HepG2 (cell line): ENCODE measurements at regions not wholly inside any gene's neighbourhood (a gene's known extent, or its start where the extent isn't known, plus 50 kb on each side); places are given as distances from the start of the nearest gene placed in this dataset.

Experiments
- CENPX ChIP-seq: sonication (generic); formaldehyde crosslinking; IDR thresholded peaks from 2 replicates; pipeline ENCODE4 v1.9.0; 2021; ENCODE audit warnings: mild to moderate bottlenecking, missing genetic modification reagents, moderate library complexity
- CREB1 ChIP-seq, 2 experiments: fragments of 450-650 bp in 1 of 2; IDR thresholded peaks; 2 replicates each; pipeline ENCODE4 v1.6.1; 2016 to 2017; ENCODE audit warnings: control low read depth in 1 of 2, mild to moderate bottlenecking in 1 of 2, missing compliant biosample characterization in 1 of 2, missing genetic modification characterization in 1 of 2
- EED ChIP-seq: sonication (generic); formaldehyde crosslinking; IDR thresholded peaks from 2 replicates; pipeline ENCODE4 v1.5.0; 2020; ENCODE audit warnings: mild to moderate bottlenecking, missing genetic modification reagents
- FOSL2 ChIP-seq: sonication (generic); formaldehyde crosslinking; IDR thresholded peaks from 2 replicates; pipeline ENCODE4 v1.4.0; 2020; ENCODE audit warnings: missing genetic modification reagents
- HMG20A ChIP-seq: IDR thresholded peaks from 2 replicates; pipeline ENCODE4 v1.6.1; 2016; ENCODE audit warnings: borderline replicate concordance
- NFKBIZ ChIP-seq: IDR thresholded peaks from 2 replicates; pipeline ENCODE4 v1.6.1; 2018; ENCODE audit warnings: missing genetic modification reagents, missing compliant biosample characterization
- RXRB ChIP-seq: IDR thresholded peaks from 2 replicates; pipeline ENCODE4 v1.6.1; 2016; ENCODE audit warnings: borderline replicate concordance, missing genetic modification reagents, missing compliant biosample characterization
- SP4 ChIP-seq: sonication (generic); formaldehyde crosslinking; IDR thresholded peaks from 2 replicates; pipeline ENCODE4 v1.8.1; 2023; ENCODE audit warnings: mild to moderate bottlenecking, missing genetic modification reagents
- ZFP37 ChIP-seq: sonication (generic); formaldehyde crosslinking; IDR thresholded peaks from 2 replicates; pipeline ENCODE4 v1.4.0; 2020; ENCODE audit warnings: missing genetic modification reagents, borderline replicate concordance
- ZNF773 ChIP-seq: sonication (generic); formaldehyde crosslinking; IDR thresholded peaks from 2 replicates; pipeline ENCODE4 v1.4.0; 2020; ENCODE audit warnings: missing genetic modification reagents, borderline replicate concordance
- TF ChIP-seq, protein P1 (sequence below): sonication (generic); formaldehyde crosslinking; IDR thresholded peaks from 2 replicates; pipeline ENCODE4 v1.4.0; 2020; ENCODE audit warnings: missing genetic modification reagents
- TF ChIP-seq, protein P2 (sequence below): sonication (generic); formaldehyde crosslinking; IDR thresholded peaks from 2 replicates; pipeline ENCODE4 v1.4.0; 2020; ENCODE audit warnings: missing genetic modification reagents
- TF ChIP-seq, protein P3 (sequence below): sonication (generic); formaldehyde crosslinking; IDR thresholded peaks from 2 replicates; pipeline ENCODE4 v1.8.0; 2022; ENCODE audit warnings: low read depth, missing genetic modification reagents
- TF ChIP-seq, protein P4 (sequence below): IDR thresholded peaks from 2 replicates; pipeline ENCODE4 v1.6.1; 2018; ENCODE audit warnings: missing genetic modification reagents, mild to moderate bottlenecking, missing compliant biosample characterization

DNA sequence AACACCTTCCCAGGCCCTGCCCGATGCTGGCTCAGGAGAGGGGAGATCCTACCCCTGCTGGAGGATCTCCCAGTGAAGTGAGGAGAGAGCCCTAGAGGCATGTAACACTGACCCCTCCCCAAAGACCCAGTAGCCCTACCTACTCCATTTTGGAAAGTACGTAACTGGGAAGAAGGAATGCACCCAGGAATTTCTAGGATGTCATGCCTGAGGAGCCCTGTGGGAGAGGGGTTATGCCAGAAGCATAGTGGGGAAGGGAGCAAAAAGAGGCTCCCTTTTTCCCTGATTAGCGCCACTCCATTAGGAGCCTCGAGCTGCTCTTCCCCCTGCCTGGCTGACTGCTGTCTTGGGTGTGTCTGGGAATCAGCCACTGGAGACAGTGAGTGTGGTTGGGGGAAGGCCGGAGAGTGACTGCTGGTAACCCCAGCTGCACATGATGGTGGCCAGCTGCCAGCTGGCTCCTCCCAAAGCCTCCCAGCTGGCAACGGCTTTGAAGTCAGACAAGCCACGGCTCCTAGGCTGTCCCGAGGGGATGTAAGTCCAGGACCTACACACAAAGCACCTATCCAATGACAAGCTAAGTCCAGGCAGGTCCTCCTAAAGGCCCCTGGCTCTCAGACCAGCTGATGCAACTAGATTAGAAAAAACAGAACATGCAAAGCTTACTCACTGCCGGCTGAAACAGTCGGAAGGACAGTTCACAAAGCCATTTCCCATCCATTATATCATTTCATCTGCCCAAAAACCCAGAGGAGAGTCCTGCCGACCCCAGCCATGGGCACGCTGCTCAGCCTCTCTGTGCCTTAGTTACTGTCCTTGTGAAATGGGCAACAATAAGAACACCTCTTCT is 136.5 kb upstream of the ABCA1 start (continued):
- peak; percentile 33; the same call in 1 of the 2 replicates for TF ChIP-seq SP4 (CRISPR knock-in tag)
- TF ChIP-seq CENPX (CRISPR knock-in tag): no peak
- TF ChIP-seq, protein P1, sequence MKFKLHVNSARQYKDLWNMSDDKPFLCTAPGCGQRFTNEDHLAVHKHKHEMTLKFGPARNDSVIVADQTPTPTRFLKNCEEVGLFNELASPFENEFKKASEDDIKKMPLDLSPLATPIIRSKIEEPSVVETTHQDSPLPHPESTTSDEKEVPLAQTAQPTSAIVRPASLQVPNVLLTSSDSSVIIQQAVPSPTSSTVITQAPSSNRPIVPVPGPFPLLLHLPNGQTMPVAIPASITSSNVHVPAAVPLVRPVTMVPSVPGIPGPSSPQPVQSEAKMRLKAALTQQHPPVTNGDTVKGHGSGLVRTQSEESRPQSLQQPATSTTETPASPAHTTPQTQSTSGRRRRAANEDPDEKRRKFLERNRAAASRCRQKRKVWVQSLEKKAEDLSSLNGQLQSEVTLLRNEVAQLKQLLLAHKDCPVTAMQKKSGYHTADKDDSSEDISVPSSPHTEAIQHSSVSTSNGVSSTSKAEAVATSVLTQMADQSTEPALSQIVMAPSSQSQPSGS (CRISPR knock-in tag): peak; percentile 62; the same call in 1 of the 2 replicates
- TF ChIP-seq, protein P2, sequence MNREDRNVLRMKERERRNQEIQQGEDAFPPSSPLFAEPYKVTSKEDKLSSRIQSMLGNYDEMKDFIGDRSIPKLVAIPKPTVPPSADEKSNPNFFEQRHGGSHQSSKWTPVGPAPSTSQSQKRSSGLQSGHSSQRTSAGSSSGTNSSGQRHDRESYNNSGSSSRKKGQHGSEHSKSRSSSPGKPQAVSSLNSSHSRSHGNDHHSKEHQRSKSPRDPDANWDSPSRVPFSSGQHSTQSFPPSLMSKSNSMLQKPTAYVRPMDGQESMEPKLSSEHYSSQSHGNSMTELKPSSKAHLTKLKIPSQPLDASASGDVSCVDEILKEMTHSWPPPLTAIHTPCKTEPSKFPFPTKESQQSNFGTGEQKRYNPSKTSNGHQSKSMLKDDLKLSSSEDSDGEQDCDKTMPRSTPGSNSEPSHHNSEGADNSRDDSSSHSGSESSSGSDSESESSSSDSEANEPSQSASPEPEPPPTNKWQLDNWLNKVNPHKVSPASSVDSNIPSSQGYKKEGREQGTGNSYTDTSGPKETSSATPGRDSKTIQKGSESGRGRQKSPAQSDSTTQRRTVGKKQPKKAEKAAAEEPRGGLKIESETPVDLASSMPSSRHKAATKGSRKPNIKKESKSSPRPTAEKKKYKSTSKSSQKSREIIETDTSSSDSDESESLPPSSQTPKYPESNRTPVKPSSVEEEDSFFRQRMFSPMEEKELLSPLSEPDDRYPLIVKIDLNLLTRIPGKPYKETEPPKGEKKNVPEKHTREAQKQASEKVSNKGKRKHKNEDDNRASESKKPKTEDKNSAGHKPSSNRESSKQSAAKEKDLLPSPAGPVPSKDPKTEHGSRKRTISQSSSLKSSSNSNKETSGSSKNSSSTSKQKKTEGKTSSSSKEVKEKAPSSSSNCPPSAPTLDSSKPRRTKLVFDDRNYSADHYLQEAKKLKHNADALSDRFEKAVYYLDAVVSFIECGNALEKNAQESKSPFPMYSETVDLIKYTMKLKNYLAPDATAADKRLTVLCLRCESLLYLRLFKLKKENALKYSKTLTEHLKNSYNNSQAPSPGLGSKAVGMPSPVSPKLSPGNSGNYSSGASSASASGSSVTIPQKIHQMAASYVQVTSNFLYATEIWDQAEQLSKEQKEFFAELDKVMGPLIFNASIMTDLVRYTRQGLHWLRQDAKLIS (CRISPR knock-in tag): no peak
- TF ChIP-seq HMG20A (CRISPR knock-in tag): peak; percentile 85
- no peak for TF ChIP-seq EED (CRISPR knock-in tag)
- TF ChIP-seq CREB1 (IDR thresholded peaks at IDR 0.05): no peak
- TF ChIP-seq CREB1 (CRISPR knock-in tag; IDR thresholded peaks at IDR 0.05): no peak
- peak; percentile 84 for TF ChIP-seq FOSL2 (CRISPR knock-in tag)
- 0 out of 2 replicates have a peak, but pooled peaks have one; percentile 26 for TF ChIP-seq ZFP37 (CRISPR knock-in tag)
- 0 out of 2 replicates have a peak, but pooled peaks have one; percentile 49 for TF ChIP-seq NFKBIZ
- TF ChIP-seq, protein P3, sequence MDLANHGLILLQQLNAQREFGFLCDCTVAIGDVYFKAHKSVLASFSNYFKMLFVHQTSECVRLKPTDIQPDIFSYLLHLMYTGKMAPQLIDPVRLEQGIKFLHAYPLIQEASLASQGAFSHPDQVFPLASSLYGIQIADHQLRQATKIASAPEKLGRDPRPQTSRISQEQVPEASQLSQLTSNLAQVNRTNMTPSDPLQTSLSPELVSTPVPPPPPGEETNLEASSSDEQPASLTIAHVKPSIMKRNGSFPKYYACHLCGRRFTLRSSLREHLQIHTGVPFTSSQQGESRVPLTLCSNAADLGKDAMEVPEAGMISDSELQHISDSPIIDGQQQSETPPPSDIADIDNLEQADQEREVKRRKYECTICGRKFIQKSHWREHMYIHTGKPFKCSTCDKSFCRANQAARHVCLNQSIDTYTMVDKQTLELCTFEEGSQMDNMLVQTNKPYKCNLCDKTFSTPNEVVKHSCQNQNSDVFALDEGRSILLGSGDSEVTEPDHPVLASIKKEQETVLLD (CRISPR knock-in tag): no peak
- TF ChIP-seq ZNF773 (CRISPR knock-in tag): no peak
- TF ChIP-seq RXRB: peak; percentile 95
- TF ChIP-seq, protein P4, sequence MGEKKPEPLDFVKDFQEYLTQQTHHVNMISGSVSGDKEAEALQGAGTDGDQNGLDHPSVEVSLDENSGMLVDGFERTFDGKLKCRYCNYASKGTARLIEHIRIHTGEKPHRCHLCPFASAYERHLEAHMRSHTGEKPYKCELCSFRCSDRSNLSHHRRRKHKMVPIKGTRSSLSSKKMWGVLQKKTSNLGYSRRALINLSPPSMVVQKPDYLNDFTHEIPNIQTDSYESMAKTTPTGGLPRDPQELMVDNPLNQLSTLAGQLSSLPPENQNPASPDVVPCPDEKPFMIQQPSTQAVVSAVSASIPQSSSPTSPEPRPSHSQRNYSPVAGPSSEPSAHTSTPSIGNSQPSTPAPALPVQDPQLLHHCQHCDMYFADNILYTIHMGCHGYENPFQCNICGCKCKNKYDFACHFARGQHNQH (CRISPR knock-in tag): peak; percentile 71
